GM06990 (cell line): ENCODE measurements at regions not wholly inside any gene's neighbourhood (a gene's known extent, or its start where the extent isn't known, plus 50 kb on each side); places are given as distances from the start of the nearest gene placed in this dataset.

ENCODE experiments used
- DNase-seq: peaks from one replicate; pipeline ENCODE4 v3.0.0-alpha.2; 2011; ENCODE audit not compliant: insufficient read length; ENCODE audit errors: extremely low read depth
- H3K27me3 ChIP-seq: replicated peaks from 2 replicates; pipeline ENCODE4 v1.6.0; 2011; ENCODE audit warnings: low read length; ENCODE audit not compliant: control insufficient read depth, insufficient read depth
- H3K36me3 ChIP-seq: 2 replicates; pipeline ENCODE4 v1.5.1; 2011; ENCODE audit warnings: low read length; ENCODE audit not compliant: control insufficient read depth, insufficient read depth
- H3K4me3 ChIP-seq: replicated peaks from 2 replicates; pipeline ENCODE4 v1.5.1; 2011; ENCODE audit warnings: low read depth, mild to moderate bottlenecking, control low read depth, low read length
- CTCF ChIP-seq: IDR thresholded peaks from 2 replicates; pipeline ENCODE4 v1.5.1; 2011; ENCODE audit warnings: low read length, control low read depth, mild to moderate bottlenecking, inconsistent platforms; ENCODE audit not compliant: insufficient read depth, poor library complexity, severe bottlenecking

GRCh38 chr21:38625000-38625399 is 126.7 kb upstream of the ERG start:
- no peak overlapping the region for H3K4me3 ChIP-seq
- no peaks in the 10 kb centered on the region for H3K36me3 ChIP-seq
- no peak for TF ChIP-seq CTCF
- no peaks in the 10 kb centered on the region for H3K27me3 ChIP-seq
- no peak for DNase-seq

- no peak for DNase-seq
- TF ChIP-seq CTCF, result no peak
- no peak overlapping the region for H3K4me3 ChIP-seq
- H3K36me3 ChIP-seq, result no peaks in the 10 kb centered on the region
- no peaks in the 10 kb centered on the region for H3K27me3 ChIP-seq
Measured at GRCh38 chr21:38626306-38626705, 128.0 kb upstream of the ERG start.

DNA sequence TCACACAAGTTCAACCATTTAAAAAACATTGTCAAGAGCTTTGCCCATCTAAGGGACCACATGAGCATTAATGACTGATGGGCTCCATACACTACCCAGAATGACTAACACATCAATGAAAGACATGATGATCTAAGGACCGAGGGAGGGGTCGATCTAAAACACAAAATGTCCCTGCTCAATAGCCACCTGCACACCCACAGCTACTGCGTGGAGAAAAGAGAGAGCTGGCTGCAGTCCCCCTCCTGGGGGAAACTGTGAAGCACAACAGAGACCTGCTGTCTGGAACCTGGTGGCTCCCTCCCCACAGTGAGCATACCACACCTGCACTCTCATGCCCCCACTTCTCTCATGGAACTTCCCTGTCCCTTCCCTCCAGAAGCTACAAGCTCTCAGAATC is 130.1 kb upstream of the ERG start:
- no peaks in the 10 kb centered on the region for H3K27me3 ChIP-seq
- no peaks in the 10 kb centered on the region for H3K36me3 ChIP-seq
- DNase-seq, result no peak
- TF ChIP-seq CTCF, result no peak
- H3K4me3 ChIP-seq, result no peak overlapping the region

DNA sequence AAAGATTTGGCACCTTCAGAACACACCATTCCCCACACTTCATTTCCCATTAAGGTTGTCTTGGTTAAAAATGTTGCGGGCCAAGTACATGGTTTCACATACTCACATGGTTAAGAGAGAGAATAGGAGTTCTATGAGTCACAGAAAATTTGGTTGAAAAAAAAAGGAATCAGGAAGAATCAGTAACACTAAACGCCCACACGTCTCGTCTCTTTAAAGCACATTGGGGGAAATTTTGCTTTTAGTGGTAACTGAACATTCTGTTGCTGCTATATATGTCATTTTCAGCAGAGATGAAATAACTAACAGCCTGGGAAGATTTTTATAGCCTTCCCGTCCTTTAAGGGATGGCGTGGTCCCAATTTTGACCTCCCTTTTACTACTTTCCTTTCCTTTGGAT is 132.9 kb upstream of the ERG start:
- DNase-seq, result no peak
- H3K36me3 ChIP-seq, result no peaks in the 10 kb centered on the region
- no peak for TF ChIP-seq CTCF
- no peak overlapping the region for H3K4me3 ChIP-seq
- no peaks in the 10 kb centered on the region for H3K27me3 ChIP-seq

GRCh38 chr21:38631676-38632075 is 133.4 kb upstream of the ERG start:
- no peak for DNase-seq
- TF ChIP-seq CTCF, result no peak
- Histone ChIP-seq H3K27me3 (no peaks in the 10 kb centered on the region), H3K4me3 (no peak overlapping the region), H3K36me3 (no peaks in the 10 kb centered on the region)

GRCh38 chr21:38637161-38637560 is 138.9 kb upstream of the ERG start:
- no peaks in the 10 kb centered on the region for H3K27me3 ChIP-seq
- H3K36me3 ChIP-seq, result no peaks in the 10 kb centered on the region
- TF ChIP-seq CTCF, result no peak
- DNase-seq, result no peak
- H3K4me3 ChIP-seq, result no peak overlapping the region
